ENCODE measurements at regions not wholly inside any gene's neighbourhood (a gene's known extent, or its start where the extent isn't known, plus 50 kb on each side); places are given as distances from the start of the nearest gene placed in this dataset.

DNA sequence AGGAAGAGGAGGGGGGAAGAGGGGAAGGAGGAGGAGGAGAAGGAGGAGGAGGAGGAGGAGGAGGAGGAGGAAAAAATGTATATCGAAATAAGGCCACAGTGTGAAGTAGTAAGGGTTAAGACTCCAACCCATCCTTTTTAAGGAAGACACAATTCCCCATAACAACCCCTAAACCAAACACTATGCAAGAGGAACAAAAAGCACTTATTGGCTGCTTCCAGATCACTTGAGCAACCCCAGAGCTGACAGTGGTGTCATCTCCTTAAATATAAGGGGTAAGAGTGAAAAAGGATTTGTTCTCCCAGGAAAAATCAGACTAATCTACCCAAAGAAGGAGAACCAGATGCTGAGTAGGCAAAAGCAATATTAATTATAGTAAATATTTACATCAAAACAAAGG, 169.1 kb upstream of the SASH1 start:
- no CpG with 5 or more reads among the region's 1 CpG for WGBS, 2 experiments (ENCODE audit: insufficient coverage in 1 of 2, insufficient read length in 1 of 2)
- peaks cover 9% of the 10 kb centered on the region for H3K4me1 Mint-ChIP-seq
- no peak overlapping the region for H3K27ac Mint-ChIP-seq
- no peak overlapping the region for H3K9ac ChIP-seq (ENCODE audit: extremely low read depth, low read length, poor library complexity, severe bottlenecking)
- no peak overlapping the region for H3K4me3 Mint-ChIP-seq
- no peak overlapping the region for H3K27ac ChIP-seq (ENCODE audit: low read depth, low read length)
- peaks cover 2% of the 10 kb centered on the region for H3K36me3 Mint-ChIP-seq (ENCODE audit: low read depth)
- TF ChIP-seq, protein P1, sequence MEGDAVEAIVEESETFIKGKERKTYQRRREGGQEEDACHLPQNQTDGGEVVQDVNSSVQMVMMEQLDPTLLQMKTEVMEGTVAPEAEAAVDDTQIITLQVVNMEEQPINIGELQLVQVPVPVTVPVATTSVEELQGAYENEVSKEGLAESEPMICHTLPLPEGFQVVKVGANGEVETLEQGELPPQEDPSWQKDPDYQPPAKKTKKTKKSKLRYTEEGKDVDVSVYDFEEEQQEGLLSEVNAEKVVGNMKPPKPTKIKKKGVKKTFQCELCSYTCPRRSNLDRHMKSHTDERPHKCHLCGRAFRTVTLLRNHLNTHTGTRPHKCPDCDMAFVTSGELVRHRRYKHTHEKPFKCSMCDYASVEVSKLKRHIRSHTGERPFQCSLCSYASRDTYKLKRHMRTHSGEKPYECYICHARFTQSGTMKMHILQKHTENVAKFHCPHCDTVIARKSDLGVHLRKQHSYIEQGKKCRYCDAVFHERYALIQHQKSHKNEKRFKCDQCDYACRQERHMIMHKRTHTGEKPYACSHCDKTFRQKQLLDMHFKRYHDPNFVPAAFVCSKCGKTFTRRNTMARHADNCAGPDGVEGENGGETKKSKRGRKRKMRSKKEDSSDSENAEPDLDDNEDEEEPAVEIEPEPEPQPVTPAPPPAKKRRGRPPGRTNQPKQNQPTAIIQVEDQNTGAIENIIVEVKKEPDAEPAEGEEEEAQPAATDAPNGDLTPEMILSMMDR (conservative IDR thresholded peaks at IDR 0.05), result no peak
- H3K4me3 ChIP-seq (ENCODE audit: low read length), result no peak overlapping the region
- no peaks in the 10 kb centered on the region for H3K27me3 ChIP-seq (ENCODE audit: control insufficient read depth, insufficient read depth, low read length, poor library complexity, severe bottlenecking)
- H3K4me1 ChIP-seq (ENCODE audit: control insufficient read depth, insufficient read depth, low read length), result peaks cover 13% of the 10 kb centered on the region
- H3K27me3 Mint-ChIP-seq (ENCODE audit: insufficient read depth), result peaks cover 4% of the 10 kb centered on the region
- peaks cover 7% of the 10 kb centered on the region for H3K9me3 Mint-ChIP-seq
- no peak for DNase-seq
- peaks cover 5% of the 10 kb centered on the region for H3K9me3 ChIP-seq (ENCODE audit: control insufficient read depth, low read length)
- H3K36me3 ChIP-seq (ENCODE audit: control insufficient read depth, insufficient read depth, low read length), result no peaks in the 10 kb centered on the region

DNA sequence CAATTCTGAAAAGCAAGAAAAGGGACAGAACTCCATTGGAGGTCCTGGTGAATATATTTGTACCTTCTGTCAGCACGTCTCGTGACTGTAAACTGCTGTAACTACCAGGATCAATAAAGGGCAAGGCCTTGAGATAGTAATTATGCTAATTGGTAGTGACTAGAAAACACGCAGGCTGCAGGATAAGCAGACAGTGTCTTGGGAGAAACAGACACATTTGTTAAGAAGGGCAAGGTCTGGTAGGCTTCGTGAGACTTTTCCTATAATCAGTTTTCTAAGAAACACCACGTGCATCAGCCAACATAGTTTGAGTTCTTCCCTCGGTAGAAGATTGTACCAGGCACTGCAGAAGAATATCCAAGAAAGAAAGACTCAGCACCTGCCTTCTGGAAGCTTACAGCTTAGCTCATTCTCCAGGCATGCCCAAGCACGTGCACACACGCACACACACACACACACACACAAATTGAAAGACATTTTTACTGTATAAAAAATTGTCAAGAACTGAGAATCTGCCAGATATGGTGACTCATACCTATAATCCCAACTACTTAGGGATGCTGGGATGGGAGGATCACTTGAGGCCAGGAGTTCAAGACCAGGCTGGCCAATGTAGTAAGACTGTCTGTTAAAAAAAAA, 167.0 kb upstream of the SASH1 start:
- H3K27ac ChIP-seq (ENCODE audit: low read depth, low read length), result no peak overlapping the region
- Mint-ChIP-seq H3K27ac (no peak overlapping the region), H3K9me3 (peaks cover 15% of the 10 kb centered on the region)

DNA sequence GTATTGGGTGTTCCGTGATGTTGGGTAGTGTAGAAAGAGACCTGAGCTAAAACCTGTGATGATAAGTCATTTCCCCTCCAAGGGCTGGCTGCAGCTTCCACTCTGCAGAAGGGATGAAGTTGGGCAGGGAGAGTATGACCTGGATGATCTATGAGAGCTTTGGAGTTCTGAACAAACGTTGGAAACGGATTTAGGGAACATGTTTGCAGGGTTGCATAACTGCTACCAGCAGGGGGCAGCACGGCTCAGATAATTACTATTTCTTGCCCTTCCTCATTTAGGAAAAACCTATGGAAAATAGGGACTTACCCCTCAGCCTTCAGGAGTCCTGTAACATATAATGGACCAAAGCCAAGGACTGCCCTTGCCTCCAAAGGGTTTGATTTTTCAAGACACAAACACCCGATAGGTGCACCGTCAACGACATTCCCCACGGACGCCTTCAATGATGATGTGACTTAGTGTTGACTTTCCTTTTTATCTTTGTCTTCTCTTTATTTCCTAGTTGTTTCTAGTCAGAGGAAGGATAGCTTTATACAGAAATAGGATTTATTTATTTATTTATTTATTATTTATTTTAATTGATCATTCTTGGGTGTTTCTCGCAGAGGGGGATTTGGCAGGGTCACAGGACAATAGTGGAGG, 164.9 kb upstream of the SASH1 start:
- TF ChIP-seq, protein P1 (conservative IDR thresholded peaks at IDR 0.05), result peak; percentile 88

More for the DNA sequence above, 167.0 kb upstream of the SASH1 start:
- Histone ChIP-seq H3K4me3 (ENCODE audit: low read length) (no peak overlapping the region), H3K9ac (ENCODE audit: extremely low read depth, low read length, poor library complexity, severe bottlenecking) (no peak overlapping the region), H3K36me3 (ENCODE audit: control insufficient read depth, insufficient read depth, low read length) (no peaks in the 10 kb centered on the region), H3K9me3 (ENCODE audit: control insufficient read depth, low read length) (peaks cover 5% of the 10 kb centered on the region), H3K4me1 (ENCODE audit: control insufficient read depth, insufficient read depth, low read length) (peaks cover 4% of the 10 kb centered on the region), H3K27me3 (ENCODE audit: control insufficient read depth, insufficient read depth, low read length, poor library complexity, severe bottlenecking) (no peaks in the 10 kb centered on the region)
- H3K27me3 Mint-ChIP-seq (ENCODE audit: insufficient read depth), result peaks cover 4% of the 10 kb centered on the region
- H3K36me3 Mint-ChIP-seq (ENCODE audit: low read depth), result peaks cover 2% of the 10 kb centered on the region
- TF ChIP-seq, protein P1 (conservative IDR thresholded peaks at IDR 0.05), result no peak
- DNase-seq, result no peak
- H3K4me3 Mint-ChIP-seq, result no peak overlapping the region
- 82 to 90% methylated on average over 5 to 6 of the region's 8 CpGs for WGBS, 2 experiments (ENCODE audit: insufficient coverage in 1 of 2, insufficient read length in 1 of 2)
- H3K4me1 Mint-ChIP-seq, result peaks cover 9% of the 10 kb centered on the region

More for the DNA sequence above, 164.9 kb upstream of the SASH1 start:
- Mint-ChIP-seq H3K27ac (no peak overlapping the region), H3K36me3 (ENCODE audit: low read depth) (peaks cover 2% of the 10 kb centered on the region), H3K4me3 (no peak overlapping the region), H3K9me3 (peaks cover 15% of the 10 kb centered on the region), H3K27me3 (ENCODE audit: insufficient read depth) (peaks cover 6% of the 10 kb centered on the region), H3K4me1 (peaks cover 9% of the 10 kb centered on the region)
- H3K4me3 ChIP-seq (ENCODE audit: low read length), result no peak overlapping the region
- 71 to 72% methylated on average over 4 to 8 of the region's 10 CpGs for WGBS, 2 experiments (ENCODE audit: insufficient coverage in 1 of 2, insufficient read length in 1 of 2)
- H3K9ac ChIP-seq (ENCODE audit: extremely low read depth, low read length, poor library complexity, severe bottlenecking), result no peak overlapping the region
- DNase-seq, result peak; percentile 90
- H3K27me3 ChIP-seq (ENCODE audit: control insufficient read depth, insufficient read depth, low read length, poor library complexity, severe bottlenecking), result no peaks in the 10 kb centered on the region
- no peaks in the 10 kb centered on the region for H3K36me3 ChIP-seq (ENCODE audit: control insufficient read depth, insufficient read depth, low read length)
- H3K27ac ChIP-seq (ENCODE audit: low read depth, low read length), result no peak overlapping the region
- peaks cover 5% of the 10 kb centered on the region for H3K9me3 ChIP-seq (ENCODE audit: control insufficient read depth, low read length)
- H3K4me1 ChIP-seq (ENCODE audit: control insufficient read depth, insufficient read depth, low read length), result peaks cover 4% of the 10 kb centered on the region

Measured in endodermal cell (in vitro differentiated cells).